ENCODE measurements at regions not wholly inside any gene's neighbourhood (a gene's known extent, or its start where the extent isn't known, plus 50 kb on each side); places are given as distances from the start of the nearest gene placed in this dataset.
"Not testable (repeated sequence)": the region's sequence is repeated elsewhere in the genome, so short reads cannot be mapped to it uniquely, and the experiment has no call there.

DNA sequence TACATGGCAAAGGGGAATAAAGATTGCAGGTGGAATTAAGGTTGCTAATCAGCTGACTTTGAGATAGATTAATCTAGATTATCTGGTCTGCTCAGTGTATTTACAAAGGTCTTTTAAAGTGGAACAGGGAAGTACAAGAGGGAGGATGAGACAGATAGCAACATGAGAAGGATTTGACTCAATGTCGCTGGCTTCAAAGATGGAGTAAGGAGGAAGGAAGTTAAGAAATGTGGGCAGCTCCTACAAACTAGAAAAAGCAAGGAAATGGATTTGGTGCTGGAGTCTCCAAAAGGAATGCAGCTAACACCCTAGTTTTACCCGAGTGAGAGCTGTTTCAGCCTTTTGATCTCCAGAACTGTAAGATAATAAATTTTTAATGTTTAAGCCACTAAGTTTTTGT is 180.7 kb upstream of the TTC14 start:
- no peak overlapping the region for H3K4me3 ChIP-seq (ENCODE audit: low read depth, low read length)
- TF ChIP-seq, protein P1, sequence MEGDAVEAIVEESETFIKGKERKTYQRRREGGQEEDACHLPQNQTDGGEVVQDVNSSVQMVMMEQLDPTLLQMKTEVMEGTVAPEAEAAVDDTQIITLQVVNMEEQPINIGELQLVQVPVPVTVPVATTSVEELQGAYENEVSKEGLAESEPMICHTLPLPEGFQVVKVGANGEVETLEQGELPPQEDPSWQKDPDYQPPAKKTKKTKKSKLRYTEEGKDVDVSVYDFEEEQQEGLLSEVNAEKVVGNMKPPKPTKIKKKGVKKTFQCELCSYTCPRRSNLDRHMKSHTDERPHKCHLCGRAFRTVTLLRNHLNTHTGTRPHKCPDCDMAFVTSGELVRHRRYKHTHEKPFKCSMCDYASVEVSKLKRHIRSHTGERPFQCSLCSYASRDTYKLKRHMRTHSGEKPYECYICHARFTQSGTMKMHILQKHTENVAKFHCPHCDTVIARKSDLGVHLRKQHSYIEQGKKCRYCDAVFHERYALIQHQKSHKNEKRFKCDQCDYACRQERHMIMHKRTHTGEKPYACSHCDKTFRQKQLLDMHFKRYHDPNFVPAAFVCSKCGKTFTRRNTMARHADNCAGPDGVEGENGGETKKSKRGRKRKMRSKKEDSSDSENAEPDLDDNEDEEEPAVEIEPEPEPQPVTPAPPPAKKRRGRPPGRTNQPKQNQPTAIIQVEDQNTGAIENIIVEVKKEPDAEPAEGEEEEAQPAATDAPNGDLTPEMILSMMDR (IDR thresholded peaks at IDR 0.05; ENCODE audit: low read depth, low read length, missing control alignments) = no peak
- DNase-seq (ENCODE audit: low read depth) = no peak

DNA sequence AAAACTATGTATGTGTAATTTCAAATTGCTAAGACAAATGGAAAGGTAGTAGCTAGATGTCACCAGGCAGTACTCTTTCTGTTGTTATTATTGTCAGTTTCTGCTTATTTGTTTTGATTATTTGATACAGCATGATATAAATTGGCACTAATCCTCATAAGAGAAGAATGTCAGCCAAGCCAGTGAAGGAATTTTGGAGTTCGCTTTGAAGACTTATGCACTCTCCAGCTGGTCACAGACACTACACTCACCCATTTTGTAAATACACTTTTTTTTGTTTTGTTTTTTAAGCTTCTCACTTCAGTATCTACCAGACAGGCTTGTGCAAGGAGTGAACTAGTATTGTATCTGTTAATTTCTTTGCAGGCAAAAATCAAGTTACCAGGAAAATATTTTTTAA is 180.2 kb upstream of the TTC14 start:
- DNase-seq (ENCODE audit: low read depth) = no peak
- TF ChIP-seq, protein P1 (IDR thresholded peaks at IDR 0.05; ENCODE audit: low read depth, low read length, missing control alignments) = no peak
- H3K4me3 ChIP-seq (ENCODE audit: low read depth, low read length) = no peak overlapping the region

DNA sequence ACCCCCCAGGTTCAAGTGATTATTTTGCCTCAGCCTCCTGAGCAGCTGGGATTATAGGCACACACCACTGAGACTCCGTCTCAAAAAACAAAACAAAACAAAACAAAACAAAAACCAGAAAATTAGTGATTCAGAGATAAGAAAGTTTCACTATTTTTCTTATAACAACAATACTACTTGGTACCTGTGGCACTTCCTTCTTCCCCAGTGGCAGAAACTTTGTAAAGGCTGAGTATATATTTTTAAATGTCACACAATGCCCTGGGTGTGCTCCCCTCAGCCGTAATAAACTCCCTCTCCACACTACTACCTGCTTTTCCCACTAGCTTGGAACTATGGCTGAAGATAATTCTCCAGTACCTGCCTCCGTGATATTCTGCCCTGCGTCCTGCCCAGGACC is 177.7 kb upstream of the TTC14 start:
- H3K4me3 ChIP-seq (ENCODE audit: low read depth, low read length); DNase-seq (ENCODE audit: low read depth): not testable (repeated sequence)

DNA sequence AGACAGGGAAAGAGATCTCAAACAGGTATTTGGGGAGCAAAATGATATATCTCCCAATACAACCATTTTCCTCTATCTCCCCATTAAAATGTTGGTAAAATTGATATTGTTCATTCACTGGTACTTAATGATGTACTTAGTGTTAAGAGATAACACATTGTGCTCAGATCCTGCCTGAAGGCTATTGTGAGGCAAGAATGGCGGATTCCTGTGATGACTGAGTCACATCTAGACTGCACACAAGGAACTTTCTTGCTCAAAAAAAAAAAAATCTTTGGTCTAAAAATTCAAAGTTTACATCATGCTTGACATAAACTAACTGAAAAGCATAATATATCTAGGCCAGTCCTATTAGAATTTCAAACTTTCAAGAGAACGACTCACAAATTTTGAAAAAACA is 171.1 kb upstream of the TTC14 start:
- no peak for DNase-seq (ENCODE audit: low read depth)
- TF ChIP-seq, protein P1 (IDR thresholded peaks at IDR 0.05; ENCODE audit: low read depth, low read length, missing control alignments) = no peak
- H3K4me3 ChIP-seq (ENCODE audit: low read depth, low read length) = no peak overlapping the region

DNA sequence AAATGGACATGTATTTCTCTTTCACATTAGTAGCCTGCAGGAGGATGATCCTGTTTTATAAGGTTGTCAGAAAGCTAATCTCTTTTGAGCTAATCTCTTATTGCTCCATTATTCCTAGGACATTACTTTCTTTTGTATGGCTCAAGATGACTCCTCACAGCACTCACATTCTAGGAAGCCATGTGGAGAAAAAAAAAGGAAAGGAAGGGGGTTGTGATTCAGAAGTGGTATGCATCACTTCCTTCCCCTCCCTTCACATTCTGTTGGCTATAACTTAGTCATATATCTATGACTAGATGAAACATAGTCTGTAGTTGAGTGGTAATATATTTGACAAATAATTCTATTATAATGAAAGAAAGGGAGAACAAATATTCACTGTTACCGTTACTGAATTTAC is 168.8 kb upstream of the TTC14 start:
- TF ChIP-seq, protein P1 (IDR thresholded peaks at IDR 0.05; ENCODE audit: low read depth, low read length, missing control alignments) = no peak
- no peak overlapping the region for H3K4me3 ChIP-seq (ENCODE audit: low read depth, low read length)
- no peak for DNase-seq (ENCODE audit: low read depth)

DNA sequence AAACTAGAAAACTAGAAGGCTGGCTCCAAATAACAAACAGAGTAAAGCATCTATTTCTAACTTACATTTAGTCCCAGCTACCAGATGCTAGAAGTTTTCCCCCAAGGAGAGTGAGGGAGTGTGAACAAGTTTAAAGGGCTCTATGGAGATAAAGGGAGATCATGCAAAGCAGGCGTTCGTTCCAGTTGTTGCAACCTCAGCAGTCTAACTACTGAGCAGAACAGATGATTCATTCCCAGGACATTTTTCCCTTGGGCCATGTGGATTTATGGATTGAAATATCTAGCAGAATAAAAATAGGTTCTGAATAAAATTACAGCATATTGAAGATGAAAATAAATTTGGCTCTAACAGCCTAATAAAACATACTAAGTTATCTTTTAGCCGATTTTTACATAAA is 154.8 kb upstream of the TTC14 start:
- DNase-seq (ENCODE audit: low read depth) = no peak

DNA sequence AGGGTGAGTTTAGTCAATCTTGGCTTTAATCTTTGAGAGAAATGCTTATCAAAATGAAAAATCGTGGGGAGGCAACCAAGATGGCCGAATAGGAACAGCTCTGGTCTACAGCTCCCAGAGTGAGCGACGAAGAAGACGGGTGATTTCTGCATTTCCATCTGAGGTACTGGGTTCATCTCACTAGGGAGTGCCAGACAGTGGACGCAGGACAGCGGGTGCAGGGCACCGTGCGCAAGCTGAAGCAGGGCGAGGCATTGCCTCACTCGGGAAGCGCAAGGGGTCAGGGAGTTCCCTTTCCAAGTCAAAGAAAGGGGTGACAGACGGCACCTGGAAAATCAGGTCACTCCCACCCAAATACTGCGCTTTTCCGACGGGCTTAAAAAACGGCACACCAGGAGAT is 153.6 kb upstream of the TTC14 start:
- H3K4me3 ChIP-seq (ENCODE audit: low read depth, low read length) = not testable (repeated sequence)

More for the DNA sequence above, 154.8 kb upstream of the TTC14 start:
- H3K4me3 ChIP-seq (ENCODE audit: low read depth, low read length) = no peak overlapping the region
- TF ChIP-seq, protein P1 (IDR thresholded peaks at IDR 0.05; ENCODE audit: low read depth, low read length, missing control alignments) = no peak

DNA sequence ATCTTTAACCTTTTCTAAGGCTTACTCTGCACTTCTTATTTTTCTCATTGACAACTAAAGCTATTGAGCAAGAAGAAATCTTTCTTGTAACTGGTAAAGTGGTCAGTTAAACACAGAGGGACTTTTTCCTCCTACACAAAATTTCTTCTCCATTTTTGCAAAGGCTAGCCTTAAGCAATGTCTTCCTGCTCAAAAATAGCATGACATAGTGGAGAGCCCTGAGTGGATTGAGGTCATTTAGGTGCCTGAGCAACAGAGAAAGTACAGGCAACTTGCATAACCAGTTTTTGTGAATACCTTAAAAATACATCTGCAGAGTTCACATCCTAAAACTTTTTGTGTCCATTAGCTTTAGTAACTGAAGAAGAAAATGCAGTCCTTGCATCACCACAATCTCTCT is 144.7 kb upstream of the TTC14 start:
- no peak overlapping the region for H3K4me3 ChIP-seq (ENCODE audit: low read depth, low read length)
- no peak for DNase-seq (ENCODE audit: low read depth)
- TF ChIP-seq, protein P1 (IDR thresholded peaks at IDR 0.05; ENCODE audit: low read depth, low read length, missing control alignments) = no peak

More for the DNA sequence above, 153.6 kb upstream of the TTC14 start:
- not testable (repeated sequence) for DNase-seq (ENCODE audit: low read depth)
